Omental fat pad (tissue), 3 donors: ENCODE measurements at regions not wholly inside any gene's neighbourhood (a gene's known extent, or its start where the extent isn't known, plus 50 kb on each side); places are given as distances from the start of the nearest gene placed in this dataset.

ENCODE experiments used
- ATAC-seq: fragments of 150-250 bp; one replicate; pipeline ENCODE4 v1.9.1; 2016; ENCODE audit warnings: mild to moderate bottlenecking, moderate library complexity; ENCODE audit not compliant: low FRiP score
- DNase-seq: peaks from one replicate; pipeline ENCODE4 v3.0.0-alpha.2; 2019; ENCODE audit warnings: low spot score
- TF ChIP-seq, protein P1 (sequence below), 3 donors: fragments of 450-650 bp; IDR thresholded peaks; one replicate each; pipeline ENCODE4 v1.5.1; 2016 to 2017; ENCODE audit warnings: antibody characterized with exemption in 3 of 3, mild to moderate bottlenecking in 3 of 3, moderate library complexity in 2 of 3

DNA sequence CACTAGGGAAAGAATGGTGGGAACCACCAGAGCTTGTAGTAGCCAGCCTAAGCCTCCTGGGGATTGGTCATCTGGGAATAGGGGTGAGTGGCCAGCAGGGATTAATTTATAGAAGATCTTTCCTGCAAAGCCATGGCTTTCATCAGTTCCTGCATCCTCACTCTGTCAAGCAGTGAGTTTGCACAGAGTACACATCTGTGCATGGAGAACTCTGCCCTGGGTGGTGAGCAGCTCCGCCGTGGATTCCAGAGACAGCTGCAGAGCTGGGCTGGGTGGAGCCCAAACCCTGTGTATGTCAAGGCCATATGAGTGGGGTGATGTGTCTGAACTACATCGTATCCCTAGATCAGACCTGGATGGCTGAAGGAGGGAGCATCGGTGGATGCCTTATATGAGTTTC, 182.2 kb downstream of the GLI2 start:
- TF ChIP-seq, protein P1, sequence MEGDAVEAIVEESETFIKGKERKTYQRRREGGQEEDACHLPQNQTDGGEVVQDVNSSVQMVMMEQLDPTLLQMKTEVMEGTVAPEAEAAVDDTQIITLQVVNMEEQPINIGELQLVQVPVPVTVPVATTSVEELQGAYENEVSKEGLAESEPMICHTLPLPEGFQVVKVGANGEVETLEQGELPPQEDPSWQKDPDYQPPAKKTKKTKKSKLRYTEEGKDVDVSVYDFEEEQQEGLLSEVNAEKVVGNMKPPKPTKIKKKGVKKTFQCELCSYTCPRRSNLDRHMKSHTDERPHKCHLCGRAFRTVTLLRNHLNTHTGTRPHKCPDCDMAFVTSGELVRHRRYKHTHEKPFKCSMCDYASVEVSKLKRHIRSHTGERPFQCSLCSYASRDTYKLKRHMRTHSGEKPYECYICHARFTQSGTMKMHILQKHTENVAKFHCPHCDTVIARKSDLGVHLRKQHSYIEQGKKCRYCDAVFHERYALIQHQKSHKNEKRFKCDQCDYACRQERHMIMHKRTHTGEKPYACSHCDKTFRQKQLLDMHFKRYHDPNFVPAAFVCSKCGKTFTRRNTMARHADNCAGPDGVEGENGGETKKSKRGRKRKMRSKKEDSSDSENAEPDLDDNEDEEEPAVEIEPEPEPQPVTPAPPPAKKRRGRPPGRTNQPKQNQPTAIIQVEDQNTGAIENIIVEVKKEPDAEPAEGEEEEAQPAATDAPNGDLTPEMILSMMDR (IDR thresholded peaks at IDR 0.05), result no peak
- DNase-seq (no peak), ATAC-seq (no peak)

- TF ChIP-seq, protein P1 (IDR thresholded peaks at IDR 0.05), result no peak
- no peak for DNase-seq
- ATAC-seq, result no peak
These were observed 183.5 kb downstream of the GLI2 start for GRCh38 chr2:120919216-120919615.

GRCh38 chr2:120919771-120920453, 184.2 kb downstream of the GLI2 start:
- DNase-seq, result no peak
- TF ChIP-seq, protein P1 (IDR thresholded peaks at IDR 0.05), result no peak
- ATAC-seq, result no peak

DNA sequence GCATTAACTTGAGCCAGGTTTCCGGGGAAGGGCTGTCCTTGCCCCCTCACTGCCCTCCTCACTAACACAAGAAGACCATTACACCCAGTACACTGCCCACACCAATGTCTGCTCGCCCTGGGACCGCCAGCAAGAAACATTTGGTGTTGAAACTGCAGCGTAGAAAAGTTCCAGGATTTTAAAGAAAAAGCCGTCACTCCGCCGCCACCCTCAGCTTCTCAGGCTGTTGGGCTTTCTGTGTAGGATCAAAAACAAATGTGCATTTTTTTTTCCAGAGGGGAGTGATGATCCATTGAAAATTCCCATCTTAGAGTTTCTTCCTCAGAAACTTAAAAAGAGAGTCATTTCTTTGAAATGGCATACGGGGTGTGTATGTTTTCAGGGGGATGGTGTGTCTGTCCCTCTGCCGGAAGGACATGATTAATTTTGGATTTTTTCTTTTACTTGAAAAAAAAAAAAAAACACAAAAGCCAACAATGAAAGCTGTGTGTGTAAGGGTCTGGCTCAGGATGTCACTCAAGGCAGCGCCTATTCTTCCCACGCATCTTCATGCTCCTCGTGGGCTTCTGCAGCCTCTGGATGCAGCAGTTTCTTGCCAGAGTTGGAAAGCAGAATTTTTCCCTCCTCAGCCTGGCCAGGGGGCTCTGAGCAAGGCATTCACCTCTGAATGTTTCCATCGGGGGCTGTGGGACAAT, 184.9 kb downstream of the GLI2 start:
- ATAC-seq (no peak), DNase-seq (no peak)
- TF ChIP-seq, protein P1 (IDR thresholded peaks at IDR 0.05), result no peak

DNA sequence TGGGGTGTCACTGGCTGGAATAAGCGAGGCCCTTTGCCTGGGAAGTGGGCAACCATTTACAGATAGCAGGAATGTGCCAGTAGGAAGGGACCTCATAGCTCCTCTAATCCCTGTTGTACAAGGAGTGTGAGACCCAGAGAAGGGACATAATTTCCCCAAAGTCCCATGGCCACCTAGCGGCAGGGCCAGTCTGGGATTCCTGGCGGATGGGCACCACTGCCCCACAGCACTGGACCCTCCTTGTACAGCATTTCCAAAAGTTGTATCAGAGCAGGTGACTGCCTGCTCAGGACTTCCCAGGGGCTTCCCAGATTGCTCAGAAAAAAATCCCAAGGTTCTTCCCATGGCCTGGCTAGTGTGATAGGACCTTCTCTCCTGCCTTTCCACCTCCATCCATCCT, 185.8 kb downstream of the GLI2 start:
- ATAC-seq (no peak), DNase-seq (no peak)
- TF ChIP-seq, protein P1 (IDR thresholded peaks at IDR 0.05), result no peak

- DNase-seq (no peak), ATAC-seq (no peak)
- TF ChIP-seq, protein P1 (IDR thresholded peaks at IDR 0.05), result no peak
These were observed 187.1 kb downstream of the GLI2 start for GRCh38 chr2:120922571-120923332.
